ENCODE measurements at regions not wholly inside any gene's neighbourhood (a gene's known extent, or its start where the extent isn't known, plus 50 kb on each side); places are given as distances from the start of the nearest gene placed in this dataset.

- TF ChIP-seq POLR2A (IDR thresholded peaks at IDR 0.05): no peak
- TF ChIP-seq CTCF (IDR thresholded peaks at IDR 0.05): no peak
- TF ChIP-seq EP300 (IDR thresholded peaks at IDR 0.05): no peak
Observed at GRCh38 chr14:70265422-70265821, 76.7 kb upstream of the SLC8A3 start.

Data from tibial nerve (tissue), 4 donors.